ENCODE measurements at regions not wholly inside any gene's neighbourhood (a gene's known extent, or its start where the extent isn't known, plus 50 kb on each side); places are given as distances from the start of the nearest gene placed in this dataset.

- H3K4me1 Mint-ChIP-seq: peaks cover 6% of the 10 kb centered on the region in 2 donors
- H3K27ac Mint-ChIP-seq: no peak overlapping the region
- ATAC-seq (no peak), DNase-seq (no peak)
- peaks cover 7% of the 10 kb centered on the region for H3K36me3 Mint-ChIP-seq
- Histone ChIP-seq H3K4me3 (ENCODE audit: low read length) (no peak overlapping the region), H3K4me1 (ENCODE audit: control insufficient read depth, insufficient read depth, low read length) (no peaks in the 10 kb centered on the region), H3K9me3 (ENCODE audit: control insufficient read depth, insufficient read depth, low read length) (no peaks in the 10 kb centered on the region), H3K27me3 (ENCODE audit: control insufficient read depth, insufficient read depth, low read length) (no peaks in the 10 kb centered on the region), H3K36me3 (ENCODE audit: control insufficient read depth, insufficient read depth, low read length) (no peaks in the 10 kb centered on the region), H3K27ac (ENCODE audit: low read length) (no peak overlapping the region)
- no peaks in the 10 kb centered on the region for H3K9me3 Mint-ChIP-seq
- peaks cover 22 to 43% of the 10 kb centered on the region in 2 donors for H3K27me3 Mint-ChIP-seq (ENCODE audit: low read depth in 2 of 2)
- 66% methylated on average over 2 of the region's 2 CpGs for WGBS (ENCODE audit: insufficient coverage)
- intact Hi-C loops (cut with micrococcal nuclease): no loop called here
- TF ChIP-seq, protein P1, sequence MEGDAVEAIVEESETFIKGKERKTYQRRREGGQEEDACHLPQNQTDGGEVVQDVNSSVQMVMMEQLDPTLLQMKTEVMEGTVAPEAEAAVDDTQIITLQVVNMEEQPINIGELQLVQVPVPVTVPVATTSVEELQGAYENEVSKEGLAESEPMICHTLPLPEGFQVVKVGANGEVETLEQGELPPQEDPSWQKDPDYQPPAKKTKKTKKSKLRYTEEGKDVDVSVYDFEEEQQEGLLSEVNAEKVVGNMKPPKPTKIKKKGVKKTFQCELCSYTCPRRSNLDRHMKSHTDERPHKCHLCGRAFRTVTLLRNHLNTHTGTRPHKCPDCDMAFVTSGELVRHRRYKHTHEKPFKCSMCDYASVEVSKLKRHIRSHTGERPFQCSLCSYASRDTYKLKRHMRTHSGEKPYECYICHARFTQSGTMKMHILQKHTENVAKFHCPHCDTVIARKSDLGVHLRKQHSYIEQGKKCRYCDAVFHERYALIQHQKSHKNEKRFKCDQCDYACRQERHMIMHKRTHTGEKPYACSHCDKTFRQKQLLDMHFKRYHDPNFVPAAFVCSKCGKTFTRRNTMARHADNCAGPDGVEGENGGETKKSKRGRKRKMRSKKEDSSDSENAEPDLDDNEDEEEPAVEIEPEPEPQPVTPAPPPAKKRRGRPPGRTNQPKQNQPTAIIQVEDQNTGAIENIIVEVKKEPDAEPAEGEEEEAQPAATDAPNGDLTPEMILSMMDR (IDR thresholded peaks at IDR 0.05): no peak
- H3K4me3 Mint-ChIP-seq: no peak overlapping the region
Observed at GRCh38 chr13:48773531-48774275, 120.0 kb downstream of the CYSLTR2 start.

- no peak overlapping the region for H3K27ac Mint-ChIP-seq
- Histone ChIP-seq H3K36me3 (ENCODE audit: control insufficient read depth, insufficient read depth, low read length) (no peaks in the 10 kb centered on the region), H3K27me3 (ENCODE audit: control insufficient read depth, insufficient read depth, low read length) (no peaks in the 10 kb centered on the region), H3K9me3 (ENCODE audit: control insufficient read depth, insufficient read depth, low read length) (no peaks in the 10 kb centered on the region), H3K4me1 (ENCODE audit: control insufficient read depth, insufficient read depth, low read length) (no peaks in the 10 kb centered on the region), H3K27ac (ENCODE audit: low read length) (no peak overlapping the region), H3K4me3 (ENCODE audit: low read length) (no peak overlapping the region)
- WGBS (ENCODE audit: insufficient coverage): 100% methylated on average over 1 of the region's 2 CpGs
- H3K9me3 Mint-ChIP-seq: peaks cover 5 to 6% of the 10 kb centered on the region in 2 donors
- no peaks in the 10 kb centered on the region for H3K4me1 Mint-ChIP-seq
- TF ChIP-seq, protein P1 (IDR thresholded peaks at IDR 0.05): no peak
- DNase-seq (no peak), ATAC-seq (no peak)
- no peaks in the 10 kb centered on the region for H3K36me3 Mint-ChIP-seq
- intact Hi-C loops (cut with micrococcal nuclease): no loop called here
- H3K4me3 Mint-ChIP-seq: no peak overlapping the region
- H3K27me3 Mint-ChIP-seq (ENCODE audit: low read depth in 2 of 2): peaks cover 35 to 45% of the 10 kb centered on the region in 2 donors
Observed at GRCh38 chr13:48775285-48775684, 121.6 kb downstream of the CYSLTR2 start.

DNA sequence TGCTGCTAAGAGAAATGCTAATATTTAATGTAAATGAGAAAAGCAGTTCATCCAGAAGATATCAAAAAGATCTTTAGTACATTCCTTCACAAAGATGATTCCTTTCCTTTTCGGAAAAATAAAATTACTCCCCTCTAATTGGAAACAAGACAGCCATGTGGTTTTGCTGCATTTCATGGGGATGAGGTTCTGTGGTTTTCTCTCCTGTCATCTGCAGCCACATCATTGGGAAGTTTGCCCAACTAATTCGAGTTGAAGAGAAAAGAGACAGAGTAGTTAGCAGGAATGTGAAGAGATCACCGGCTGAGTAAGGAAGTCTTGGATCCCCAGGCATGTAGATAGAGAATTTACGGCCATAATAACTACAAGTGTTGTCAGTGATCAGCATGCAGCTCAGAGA, 122.1 kb downstream of the CYSLTR2 start:
- Mint-ChIP-seq H3K4me3 (no peak overlapping the region), H3K4me1 (no peaks in the 10 kb centered on the region), H3K36me3 (no peaks in the 10 kb centered on the region), H3K27ac (no peak overlapping the region), H3K27me3 (ENCODE audit: low read depth in 2 of 2) (peaks cover 35 to 45% of the 10 kb centered on the region in 2 donors), H3K9me3 (peaks cover 5 to 7% of the 10 kb centered on the region in 2 donors)
- Histone ChIP-seq H3K4me1 (ENCODE audit: control insufficient read depth, insufficient read depth, low read length) (no peaks in the 10 kb centered on the region), H3K27me3 (ENCODE audit: control insufficient read depth, insufficient read depth, low read length) (no peaks in the 10 kb centered on the region), H3K9me3 (ENCODE audit: control insufficient read depth, insufficient read depth, low read length) (no peaks in the 10 kb centered on the region), H3K36me3 (ENCODE audit: control insufficient read depth, insufficient read depth, low read length) (no peaks in the 10 kb centered on the region), H3K4me3 (ENCODE audit: low read length) (no peak overlapping the region), H3K27ac (ENCODE audit: low read length) (no peak overlapping the region)
- ATAC-seq (no peak), DNase-seq (no peak)
- TF ChIP-seq, protein P1 (IDR thresholded peaks at IDR 0.05): no peak
- intact Hi-C loops (cut with micrococcal nuclease): no loop called here
- 59% methylated on average over 3 of the region's 4 CpGs for WGBS (ENCODE audit: insufficient coverage)

- TF ChIP-seq, protein P1 (IDR thresholded peaks at IDR 0.05): no peak
- intact Hi-C loops (cut with micrococcal nuclease): no loop called here
Observed at GRCh38 chr13:48776401-48776800, 122.7 kb downstream of the CYSLTR2 start.

More at GRCh38 chr13:48776401-48776800, 122.7 kb downstream of the CYSLTR2 start:
- peaks cover 35 to 44% of the 10 kb centered on the region in 2 donors for H3K27me3 Mint-ChIP-seq (ENCODE audit: low read depth in 2 of 2)
- H3K36me3 Mint-ChIP-seq: no peaks in the 10 kb centered on the region
- H3K4me1 ChIP-seq (ENCODE audit: control insufficient read depth, insufficient read depth, low read length): no peaks in the 10 kb centered on the region
- H3K9me3 Mint-ChIP-seq: peaks cover 5 to 7% of the 10 kb centered on the region in 2 donors
- H3K27ac Mint-ChIP-seq: no peak overlapping the region
- no peaks in the 10 kb centered on the region for H3K27me3 ChIP-seq (ENCODE audit: control insufficient read depth, insufficient read depth, low read length)
- H3K36me3 ChIP-seq (ENCODE audit: control insufficient read depth, insufficient read depth, low read length): no peaks in the 10 kb centered on the region
- DNase-seq (no peak), ATAC-seq (no peak)
- no peak overlapping the region for H3K27ac ChIP-seq (ENCODE audit: low read length)
- H3K4me1 Mint-ChIP-seq: no peaks in the 10 kb centered on the region
- H3K4me3 Mint-ChIP-seq: no peak overlapping the region
- WGBS (ENCODE audit: insufficient coverage): 100% methylated on average over 1 of the region's 1 CpG
- H3K4me3 ChIP-seq (ENCODE audit: low read length): no peak overlapping the region
- no peaks in the 10 kb centered on the region for H3K9me3 ChIP-seq (ENCODE audit: control insufficient read depth, insufficient read depth, low read length)

Measured in natural killer cell (primary cell).